IMR-90 (cell line): ENCODE measurements at regions not wholly inside any gene's neighbourhood (a gene's known extent, or its start where the extent isn't known, plus 50 kb on each side); places are given as distances from the start of the nearest gene placed in this dataset.

Experiments used
- ATAC-seq: fragments of 200-7000 bp; cut with Tn5 transposase; 2 replicates; pipeline ENCODE4 v1.9.1; 2020; ENCODE audit warnings: low read depth, mild to moderate bottlenecking, moderate library complexity
- BruUV-seq: library from RNA; stranded (reverse); fragments of 400-500 nt; replicated peaks from 2 replicates; lab custom pipeline; 2021; lab: Mats Ljungman, UMichigan
- CTCF ChIA-PET: fragments of 300-600 bp; formaldehyde crosslinking; extraction: SDS; loops from one replicate; lab custom pipeline; 2021; ENCODE audit warnings: antibody characterized with exemption; lab: Yijun Ruan, JAX
- POLR2A ChIA-PET: fragments of 300-600 bp; sonication (Branson Sonifier 250); formaldehyde crosslinking; loops from one replicate; lab custom pipeline; 2022; ENCODE audit warnings: antibody characterized with exemption; ENCODE audit not compliant: unreplicated experiment; lab: Charles Lee
- DNase-seq: peaks from one replicate; pipeline ENCODE4 v3.0.0; 2013
- H2AFZ ChIP-seq: replicated peaks from 2 replicates; pipeline ENCODE3; 2013; ENCODE audit warnings: low read length, mild to moderate bottlenecking; ENCODE audit not compliant: poor library complexity
- H2AK5ac ChIP-seq: 2 replicates; pipeline ENCODE4 v1.6.1; 2013; ENCODE audit warnings: low read depth, low read length, inconsistent platforms
- H2AK9ac ChIP-seq: replicated peaks from 2 replicates; pipeline ENCODE3; 2013; ENCODE audit warnings: mild to moderate bottlenecking, low read depth, low read length, moderate library complexity; ENCODE audit not compliant: poor library complexity
- H2BK120ac ChIP-seq: 2 replicates; pipeline ENCODE4 v1.6.1; 2013; ENCODE audit warnings: low read depth, low read length, inconsistent platforms
- H2BK15ac ChIP-seq: 3 replicates; pipeline ENCODE4 v1.6.1; 2013; ENCODE audit warnings: low read depth, low read length, inconsistent platforms
- H2BK20ac ChIP-seq: 2 replicates; pipeline ENCODE4 v1.6.1; 2013; ENCODE audit warnings: low read depth, mild to moderate bottlenecking, inconsistent platforms, low read length, moderate library complexity
- H2BK5ac ChIP-seq: 2 replicates; pipeline ENCODE4 v1.6.1; 2013; ENCODE audit warnings: mild to moderate bottlenecking, low read depth, low read length, inconsistent platforms; ENCODE audit not compliant: poor library complexity, severe bottlenecking
- H3K14ac ChIP-seq: replicated peaks from 2 replicates; pipeline ENCODE4 v1.6.1; 2013; ENCODE audit warnings: low read depth, low read length, inconsistent platforms
- H3K18ac ChIP-seq: 2 replicates; pipeline ENCODE4 v1.6.1; 2013; ENCODE audit warnings: low read depth, low read length, control low read depth
- H3K23ac ChIP-seq: 2 replicates; pipeline ENCODE4 v1.6.1; 2013; ENCODE audit warnings: low read depth, low read length, inconsistent platforms
- H3K27ac ChIP-seq: 2 replicates; pipeline ENCODE4 v1.5.1; 2013; ENCODE audit warnings: mild to moderate bottlenecking, control low read depth, low read length; ENCODE audit not compliant: insufficient read depth
- H3K27me3 ChIP-seq: 2 replicates; pipeline ENCODE4 v1.6.1; 2013; ENCODE audit warnings: low read length; ENCODE audit not compliant: control insufficient read depth, insufficient read depth
- H3K36me3 ChIP-seq: 2 replicates; pipeline ENCODE4 v1.6.1; 2013; ENCODE audit warnings: low read length, mixed read lengths; ENCODE audit not compliant: control insufficient read depth, insufficient read depth
- H3K4ac ChIP-seq: 2 replicates; pipeline ENCODE4 v1.6.1; 2013; ENCODE audit warnings: low read depth, low read length, inconsistent platforms
- H3K4me1 ChIP-seq: 2 replicates; pipeline ENCODE4 v1.6.1; 2013; ENCODE audit warnings: low read length, mixed read lengths; ENCODE audit not compliant: control insufficient read depth, insufficient read depth
- H3K4me2 ChIP-seq: 2 replicates; pipeline ENCODE4 v1.6.1; 2013; ENCODE audit warnings: low read depth, mild to moderate bottlenecking, control low read depth, low read length, moderate library complexity
- H3K4me3 ChIP-seq: 2 replicates; pipeline ENCODE4 v1.5.1; 2013; ENCODE audit warnings: low read depth, mild to moderate bottlenecking, control low read depth, low read length, moderate library complexity; ENCODE audit not compliant: insufficient read depth
- H3K56ac ChIP-seq: 2 replicates; pipeline ENCODE4 v1.6.1; 2013; ENCODE audit warnings: low read length, inconsistent platforms; ENCODE audit not compliant: insufficient read depth; ENCODE audit errors: extremely low read depth
- H3K79me1 ChIP-seq, 2 experiments: 2 replicates each; pipeline ENCODE4 v1.6.1; 2013; ENCODE audit warnings: low read length in 2 of 2, inconsistent platforms in 1 of 2, low read depth in 1 of 2
- H3K9ac ChIP-seq: 2 replicates; pipeline ENCODE4 v1.6.1; 2013; ENCODE audit warnings: low read depth, low read length, control low read depth
- H3K9me1 ChIP-seq: 2 replicates; pipeline ENCODE4 v1.6.1; 2013; ENCODE audit warnings: low read length, inconsistent platforms; ENCODE audit not compliant: insufficient read depth
- H3K9me3 ChIP-seq: 2 replicates; pipeline ENCODE4 v1.6.1; 2013; ENCODE audit warnings: low read length; ENCODE audit not compliant: control insufficient read depth, insufficient read depth
- H4K20me1 ChIP-seq: 2 replicates; pipeline ENCODE4 v1.6.1; 2013; ENCODE audit warnings: low read length, inconsistent platforms; ENCODE audit not compliant: insufficient read depth
- H4K5ac ChIP-seq: 2 replicates; pipeline ENCODE4 v1.6.1; 2013; ENCODE audit warnings: mild to moderate bottlenecking, low read depth, low read length, control low read depth
- H4K8ac ChIP-seq, 2 experiments: 2 replicates each; pipeline ENCODE4 v1.6.1; 2013; ENCODE audit warnings: low read depth in 2 of 2, low read length in 2 of 2, control low read depth in 1 of 2, inconsistent platforms in 1 of 2
- H4K91ac ChIP-seq: 2 replicates; pipeline ENCODE4 v1.6.1; 2013; ENCODE audit warnings: low read depth, low read length, inconsistent platforms; ENCODE audit not compliant: insufficient read depth
- BHLHE40 ChIP-seq: fragments of 150-350 bp; IDR thresholded peaks from 2 replicates; pipeline ENCODE4 v1.6.1; 2016; ENCODE audit warnings: mild to moderate bottlenecking, low read depth, low read length
- CEBPB ChIP-seq: IDR thresholded peaks from 2 replicates; pipeline ENCODE4 v1.6.1; 2012; ENCODE audit warnings: low read depth, low read length, improper control_type of control experiment
- CHD1 ChIP-seq: IDR thresholded peaks from 2 replicates; pipeline ENCODE4 v1.6.1; 2012; ENCODE audit warnings: low read depth, low read length, improper control_type of control experiment
- CTCF ChIP-seq: conservative IDR thresholded peaks from 2 replicates; pipeline ENCODE4 v1.5.1; 2012; ENCODE audit warnings: mild to moderate bottlenecking, low read depth, low read length, improper control_type of control experiment
- ELK1 ChIP-seq: fragments of 150-350 bp; IDR thresholded peaks from 2 replicates; pipeline ENCODE4 v1.6.1; 2016; ENCODE audit warnings: low read depth, mild to moderate bottlenecking, low read length, moderate library complexity, borderline replicate concordance
- FOS ChIP-seq: fragments of 150-350 bp; IDR thresholded peaks from 2 replicates; pipeline ENCODE4 v1.6.1; 2016; ENCODE audit warnings: low read depth, low read length
- MAFK ChIP-seq: IDR thresholded peaks from 2 replicates; pipeline ENCODE4 v1.6.1; 2012; ENCODE audit warnings: low read depth, low read length, improper control_type of control experiment
- MAZ ChIP-seq: IDR thresholded peaks from 2 replicates; pipeline ENCODE4 v1.6.1; 2012; ENCODE audit warnings: low read depth, mild to moderate bottlenecking, low read length, improper control_type of control experiment, moderate library complexity, borderline replicate concordance
- MXI1 ChIP-seq: IDR thresholded peaks from 2 replicates; pipeline ENCODE4 v1.6.1; 2012; ENCODE audit warnings: low read depth, mild to moderate bottlenecking, low read length, moderate library complexity, borderline replicate concordance
- NFE2L2 ChIP-seq: fragments of 150-350 bp; IDR thresholded peaks from 2 replicates; pipeline ENCODE4 v1.6.1; 2016; ENCODE audit warnings: low read depth, mild to moderate bottlenecking, low read length
- POLR2A ChIP-seq: IDR thresholded peaks from 2 replicates; pipeline ENCODE4 v1.6.1; 2012; ENCODE audit warnings: mild to moderate bottlenecking, low read depth, low read length
- RAD21 ChIP-seq: IDR thresholded peaks from 2 replicates; pipeline ENCODE4 v1.6.1; 2012; ENCODE audit warnings: low read length, improper control_type of control experiment
- RCOR1 ChIP-seq: IDR thresholded peaks from 2 replicates; pipeline ENCODE4 v1.6.1; 2012; ENCODE audit warnings: mild to moderate bottlenecking, low read length, improper control_type of control experiment; ENCODE audit not compliant: insufficient replicate concordance
- RFX5 ChIP-seq: IDR thresholded peaks from 2 replicates; pipeline ENCODE4 v1.8.0; 2012; ENCODE audit warnings: low read depth, mild to moderate bottlenecking, low read length, moderate library complexity
- SMC3 ChIP-seq: fragments of 150-350 bp; IDR thresholded peaks from 2 replicates; pipeline ENCODE4 v1.6.1; 2016; ENCODE audit warnings: low read depth, mild to moderate bottlenecking, antibody characterized with exemption, low read length, moderate library complexity
- WGBS, 2 experiments: methylation state at CpG; one replicate each; pipeline versions ENCODE4 v1.1.5 to v1.1.7; 2013; ENCODE audit warnings: missing lambda C conversion rate in 2 of 2; ENCODE audit not compliant: insufficient read length in 1 of 2; ENCODE audit errors: extremely low coverage in 2 of 2; 5-methylcytosine and 5-hydroxymethylcytosine counted together
- dilution Hi-C: fragments of 300-500 bp; cut with HindIII; formaldehyde crosslinking; loops from one replicate; pipeline ENCODE4 v1.14.3; 2018; ENCODE audit warnings: low sequenced_read_pairs; ENCODE audit not compliant: unreplicated experiment
- in situ Hi-C: fragments of 300-500 bp; cut with MboI; formaldehyde crosslinking; loops from 3 replicates; pipeline ENCODE4 v1.14.3; 2019; ENCODE audit warnings: low sequenced_read_pairs, inconsistent platforms, mixed read lengths
- intact Hi-C: fragments of 100-400 bp; cut with micrococcal nuclease; formaldehyde crosslinking; loops from 2 replicates; pipeline ENCODE4 v1.10.0; 2022
- TF ChIP-seq, protein P1 (sequence below): fragments of 150-350 bp; IDR thresholded peaks from 2 replicates; pipeline ENCODE4 v1.6.1; 2017; ENCODE audit warnings: mild to moderate bottlenecking, antibody characterized with exemption, low read length, low read depth

DNA sequence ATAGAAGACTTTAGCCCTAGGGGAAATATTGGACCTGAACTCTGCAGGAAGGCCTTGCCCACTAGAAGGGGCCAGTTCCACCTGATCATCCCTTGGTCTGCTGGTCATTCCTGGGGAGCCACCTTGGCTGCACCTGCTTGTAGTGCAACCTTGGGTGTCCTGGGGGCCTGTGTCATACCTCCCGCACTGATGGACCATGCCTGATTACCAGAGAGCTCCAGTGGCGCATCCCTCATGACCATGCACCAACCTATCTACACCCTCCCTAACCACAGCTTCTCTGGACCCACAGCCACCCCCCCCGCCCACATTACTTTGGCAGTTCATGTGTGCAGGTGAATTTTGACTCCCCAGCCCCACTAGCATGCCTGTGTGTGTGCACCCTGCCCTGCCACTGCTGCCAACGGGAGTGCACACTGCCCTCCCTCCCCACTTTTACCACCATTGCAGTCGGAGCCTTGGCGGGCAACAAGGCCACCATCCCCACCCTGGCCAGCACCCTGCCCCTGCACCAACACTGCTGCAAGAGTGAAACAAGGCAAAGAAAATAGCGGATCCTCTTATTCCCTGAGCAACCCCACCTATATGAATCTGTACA lies 208.1 kb downstream of the FAM47B start:
- ChIA-PET POLR2A (no interaction called here), CTCF (no interaction called here)
- no peaks in the 10 kb centered on the region for H3K4me1 ChIP-seq
- H2BK15ac ChIP-seq = no peak overlapping the region
- H4K8ac ChIP-seq = no peak overlapping the region
- H3K23ac ChIP-seq = no peak overlapping the region
- no peak overlapping the region for H3K4ac ChIP-seq
- dilution Hi-C loops (no loop called here), in situ Hi-C loops (no loop called here), intact Hi-C loops (no loop called here)
- no peaks in the 10 kb centered on the region for H4K20me1 ChIP-seq
- no peaks in the 10 kb centered on the region for H3K79me1 ChIP-seq
- no peak overlapping the region for H4K5ac ChIP-seq
- no peak overlapping the region for H3K27ac ChIP-seq
- ATAC-seq = no peak
- no peak overlapping the region for H4K91ac ChIP-seq
- H2AFZ ChIP-seq = no peak overlapping the region
- no peak overlapping the region for H2BK120ac ChIP-seq
- no peak overlapping the region for H3K9ac ChIP-seq
- H2BK5ac ChIP-seq = no peak overlapping the region
- H3K4me3 ChIP-seq = no peak overlapping the region
- H3K4me2 ChIP-seq = no peak overlapping the region
- H3K14ac ChIP-seq = no peak overlapping the region
- BruUV-seq = no TSS peak
- no peaks in the 10 kb centered on the region for H3K27me3 ChIP-seq
- no peaks in the 10 kb centered on the region for H3K9me3 ChIP-seq
- H3K18ac ChIP-seq = no peak overlapping the region
- no peak overlapping the region for H3K56ac ChIP-seq
- H2AK5ac ChIP-seq = no peak overlapping the region
- no peak for DNase-seq
- H3K36me3 ChIP-seq = no peaks in the 10 kb centered on the region
- WGBS, 2 experiments = 55% methylated on average over 3 of the region's 7 CpGs; no CpG with 5 or more reads in 1 of the 2 experiments
- H3K9me1 ChIP-seq = no peaks in the 10 kb centered on the region
- TF ChIP-seq MAZ = no peak
- no peak for TF ChIP-seq NFE2L2
- TF ChIP-seq CTCF = no peak
- no peak for TF ChIP-seq ELK1
- TF ChIP-seq POLR2A = no peak
- no peak for TF ChIP-seq FOS
- no peak for TF ChIP-seq RFX5
- TF ChIP-seq BHLHE40 = no peak
- no peak for TF ChIP-seq MAFK
- no peak for TF ChIP-seq SMC3
- TF ChIP-seq RCOR1 = no peak
- TF ChIP-seq MXI1 = no peak
- no peak for TF ChIP-seq CHD1
- TF ChIP-seq RAD21 = no peak
- TF ChIP-seq, protein P1, sequence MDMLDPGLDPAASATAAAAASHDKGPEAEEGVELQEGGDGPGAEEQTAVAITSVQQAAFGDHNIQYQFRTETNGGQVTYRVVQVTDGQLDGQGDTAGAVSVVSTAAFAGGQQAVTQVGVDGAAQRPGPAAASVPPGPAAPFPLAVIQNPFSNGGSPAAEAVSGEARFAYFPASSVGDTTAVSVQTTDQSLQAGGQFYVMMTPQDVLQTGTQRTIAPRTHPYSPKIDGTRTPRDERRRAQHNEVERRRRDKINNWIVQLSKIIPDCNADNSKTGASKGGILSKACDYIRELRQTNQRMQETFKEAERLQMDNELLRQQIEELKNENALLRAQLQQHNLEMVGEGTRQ = no peak
- TF ChIP-seq CEBPB = no peak
- H2BK20ac ChIP-seq = no peak overlapping the region
- no peak overlapping the region for H2AK9ac ChIP-seq
